IPS DF 6.9 (cell line): ENCODE measurements at regions not wholly inside any gene's neighbourhood (a gene's known extent, or its start where the extent isn't known, plus 50 kb on each side); places are given as distances from the start of the nearest gene placed in this dataset.

Experiments
- DNase-seq: peaks from one replicate; pipeline ENCODE4 v3.0.0-alpha.2; 2013; ENCODE audit warnings: low read depth, low spot score
- H3K27ac ChIP-seq: one replicate; pipeline ENCODE4 v1.5.1; 2013; ENCODE audit warnings: low read length, control low read depth
- H3K27me3 ChIP-seq: 2 replicates; pipeline ENCODE4 v1.6.1; 2013; ENCODE audit warnings: mild to moderate bottlenecking, low read length; ENCODE audit not compliant: control insufficient read depth, insufficient read depth
- H3K36me3 ChIP-seq: 2 replicates; pipeline ENCODE4 v1.6.1; 2013; ENCODE audit warnings: low read length; ENCODE audit not compliant: control insufficient read depth, insufficient read depth
- H3K4me1 ChIP-seq: 2 replicates; pipeline ENCODE4 v1.6.1; 2013; ENCODE audit warnings: low read length; ENCODE audit not compliant: control insufficient read depth, insufficient read depth
- H3K4me3 ChIP-seq: 2 replicates; pipeline ENCODE4 v1.5.1; 2013; ENCODE audit warnings: mild to moderate bottlenecking, low read length
- H3K9me3 ChIP-seq: 2 replicates; pipeline ENCODE4 v1.6.1; 2013; ENCODE audit warnings: low read length, inconsistent platforms; ENCODE audit not compliant: control insufficient read depth, insufficient read depth
- WGBS: extraction: QIAGEN DNeasy Blood & Tissue Kit; methylation state at CpG from one replicate; pipeline ENCODE4 v1.1.7; 2013; ENCODE audit warnings: mixed read lengths, missing lambda C conversion rate; ENCODE audit not compliant: insufficient read length, insufficient coverage; 5-methylcytosine and 5-hydroxymethylcytosine counted together

- H3K4me1 ChIP-seq: no peaks in the 10 kb centered on the region
- H3K4me3 ChIP-seq: no peak overlapping the region
- no peak for DNase-seq
- no peaks in the 10 kb centered on the region for H3K27me3 ChIP-seq
- no peaks in the 10 kb centered on the region for H3K36me3 ChIP-seq
- H3K9me3 ChIP-seq: no peaks in the 10 kb centered on the region
- H3K27ac ChIP-seq: no peak overlapping the region
These were observed 86.2 kb upstream of the FIGN start for GRCh38 chr2:163822033-163822432.

DNA sequence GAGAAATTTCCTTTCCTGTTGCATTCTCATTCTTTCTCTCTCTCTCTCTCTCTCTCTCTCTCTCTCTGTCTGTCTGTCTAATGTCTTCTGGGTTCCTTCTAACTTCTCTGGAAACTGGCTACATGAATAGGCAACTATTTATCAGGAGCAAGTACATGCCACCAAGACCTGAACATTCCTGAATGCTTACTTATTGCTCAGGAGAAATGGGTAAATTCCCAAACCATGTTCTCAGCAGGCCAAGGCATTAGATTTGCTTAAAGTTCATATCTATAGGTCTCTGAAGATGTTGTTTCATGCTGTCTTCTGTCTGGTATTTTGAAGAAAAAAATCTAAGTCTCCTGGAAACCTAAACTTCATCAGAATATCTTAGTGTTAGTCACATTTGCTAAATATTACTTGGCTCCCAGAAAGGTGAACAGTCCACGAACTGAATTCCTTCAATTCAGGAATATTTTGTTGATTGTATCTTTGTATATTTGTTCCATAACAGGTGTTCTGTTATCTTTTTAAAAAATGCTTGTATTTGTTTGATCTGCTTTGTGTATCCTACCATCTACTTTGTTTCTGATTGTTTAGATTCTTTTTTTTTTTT lies 77.2 kb upstream of the FIGN start:
- no peaks in the 10 kb centered on the region for H3K9me3 ChIP-seq
- no peak overlapping the region for H3K27ac ChIP-seq
- no CpG with 5 or more reads among the region's 1 CpG for WGBS
- H3K27me3 ChIP-seq: no peaks in the 10 kb centered on the region
- no peaks in the 10 kb centered on the region for H3K4me1 ChIP-seq
- no peaks in the 10 kb centered on the region for H3K36me3 ChIP-seq
- no peak overlapping the region for H3K4me3 ChIP-seq
- no peak for DNase-seq

DNA sequence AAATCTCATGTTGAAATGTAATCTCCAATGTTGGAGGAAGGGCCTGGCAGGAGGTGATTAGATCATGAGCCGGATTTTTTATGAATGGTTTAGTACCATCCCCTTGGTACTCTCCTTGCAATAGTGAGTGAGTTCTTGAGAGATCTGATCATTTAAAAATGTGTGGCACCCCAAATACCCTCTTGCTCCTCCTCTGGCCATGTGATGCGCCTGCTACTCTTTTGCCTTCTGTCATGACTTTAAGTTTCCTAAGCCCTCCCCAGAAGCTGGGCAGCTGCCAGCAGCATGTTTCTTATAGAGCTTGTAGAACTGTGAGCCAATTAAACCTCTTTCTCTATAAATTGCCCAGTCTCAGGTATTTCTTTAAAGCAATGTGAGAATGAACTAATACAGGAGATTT lies 72.6 kb upstream of the FIGN start:
- Histone ChIP-seq H3K4me1 (no peaks in the 10 kb centered on the region), H3K36me3 (no peaks in the 10 kb centered on the region), H3K27me3 (no peaks in the 10 kb centered on the region), H3K4me3 (no peak overlapping the region), H3K9me3 (no peaks in the 10 kb centered on the region), H3K27ac (no peak overlapping the region)
- no peak for DNase-seq
- WGBS: no CpG with 5 or more reads among the region's 2 CpGs

DNA sequence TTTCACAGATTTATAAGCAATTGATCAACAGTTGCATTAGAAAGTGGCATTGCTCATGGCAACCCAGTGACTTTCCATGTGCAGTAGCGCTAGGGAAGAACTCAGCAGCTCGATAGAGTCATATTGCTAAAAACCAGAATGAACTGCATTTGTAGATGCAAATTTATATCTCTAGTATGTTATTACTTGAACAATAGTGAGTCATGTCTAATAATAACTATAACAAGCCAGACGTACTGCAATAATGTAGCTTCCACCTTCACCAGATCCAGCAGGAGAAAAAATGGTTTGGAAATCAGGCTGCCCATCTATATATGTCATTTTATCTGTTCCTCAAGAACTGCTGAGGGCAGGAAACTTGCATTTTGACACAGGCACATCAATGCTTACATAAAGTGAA lies 66.5 kb upstream of the FIGN start:
- H3K4me1 ChIP-seq: no peaks in the 10 kb centered on the region
- H3K27ac ChIP-seq: no peak overlapping the region
- no peak overlapping the region for H3K4me3 ChIP-seq
- DNase-seq: no peak
- no peaks in the 10 kb centered on the region for H3K36me3 ChIP-seq
- no peaks in the 10 kb centered on the region for H3K9me3 ChIP-seq
- no peaks in the 10 kb centered on the region for H3K27me3 ChIP-seq
- no CpG with 5 or more reads among the region's 3 CpGs for WGBS

DNA sequence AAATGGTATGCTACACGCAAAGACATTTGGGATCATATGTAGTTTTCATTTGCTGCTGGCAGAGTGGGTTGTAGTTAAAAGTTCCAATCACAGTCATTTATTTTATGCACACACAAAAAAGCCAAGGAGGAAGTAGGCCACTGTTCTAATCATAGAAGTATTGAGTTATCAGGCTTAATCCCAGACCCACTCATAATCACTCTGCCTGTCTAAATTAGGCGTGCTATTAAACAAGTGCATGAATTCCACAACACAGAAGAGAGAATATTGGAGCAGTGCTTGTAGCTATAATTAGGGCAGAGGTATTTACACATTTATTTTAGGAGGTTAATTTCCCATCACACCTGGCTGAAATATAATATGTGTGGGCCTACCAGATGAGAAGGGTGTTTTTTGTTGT lies 65.7 kb upstream of the FIGN start:
- Histone ChIP-seq H3K27me3 (no peaks in the 10 kb centered on the region), H3K4me1 (no peaks in the 10 kb centered on the region), H3K36me3 (no peaks in the 10 kb centered on the region), H3K27ac (no peak overlapping the region), H3K4me3 (no peak overlapping the region), H3K9me3 (no peaks in the 10 kb centered on the region)
- no peak for DNase-seq
- WGBS: no CpG with 5 or more reads among the region's 2 CpGs

- H3K9me3 ChIP-seq: no peaks in the 10 kb centered on the region
- H3K27ac ChIP-seq: no peak overlapping the region
- no peaks in the 10 kb centered on the region for H3K27me3 ChIP-seq
- WGBS: no CpG with 5 or more reads among the region's 3 CpGs
- DNase-seq: no peak
- no peaks in the 10 kb centered on the region for H3K36me3 ChIP-seq
- H3K4me1 ChIP-seq: no peaks in the 10 kb centered on the region
- H3K4me3 ChIP-seq: no peak overlapping the region
These were observed 65.2 kb upstream of the FIGN start for GRCh38 chr2:163800951-163801381.

DNA sequence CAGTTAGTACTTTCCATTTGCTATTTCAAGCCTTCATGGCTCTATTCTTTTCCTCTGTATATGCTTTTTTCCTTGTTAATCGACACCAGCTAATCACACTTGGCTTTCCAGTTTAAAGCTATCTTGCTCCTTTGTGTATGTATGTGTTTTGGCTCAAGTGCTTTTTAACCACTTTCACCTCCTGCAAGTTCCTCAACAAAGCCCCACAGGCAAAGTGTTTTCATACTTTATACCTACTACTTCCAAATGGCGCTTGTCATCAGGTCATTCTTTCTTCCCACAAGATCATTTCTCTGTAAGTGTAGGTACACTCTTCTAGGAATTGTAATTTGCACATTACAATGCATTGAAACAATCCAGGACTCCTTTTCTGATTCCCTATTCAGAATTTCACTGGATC lies 64.0 kb upstream of the FIGN start:
- no peaks in the 10 kb centered on the region for H3K27me3 ChIP-seq
- no peak for DNase-seq
- H3K4me1 ChIP-seq: no peaks in the 10 kb centered on the region
- no peaks in the 10 kb centered on the region for H3K9me3 ChIP-seq
- H3K36me3 ChIP-seq: no peaks in the 10 kb centered on the region
- no peak overlapping the region for H3K27ac ChIP-seq
- no CpG with 5 or more reads among the region's 2 CpGs for WGBS
- H3K4me3 ChIP-seq: no peak overlapping the region

DNA sequence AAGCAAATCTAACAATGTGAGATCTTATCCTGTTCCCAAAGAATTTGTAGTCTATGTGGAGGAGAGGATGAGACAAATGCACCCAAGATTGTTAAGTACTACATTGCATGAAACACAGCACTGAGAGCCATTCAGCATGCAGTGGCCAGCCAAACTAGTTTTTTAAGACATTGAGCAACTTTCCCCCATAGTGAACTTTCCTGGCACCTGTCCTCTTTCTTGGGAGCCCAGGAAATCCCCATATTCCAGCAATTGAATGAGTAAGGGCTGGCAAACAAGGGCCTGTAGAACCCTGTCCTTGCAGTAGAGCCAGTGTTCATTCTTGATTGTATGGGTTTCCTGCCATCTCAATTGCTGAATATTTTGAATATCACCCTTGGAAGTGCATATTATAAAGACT lies 58.8 kb upstream of the FIGN start:
- H3K9me3 ChIP-seq: no peaks in the 10 kb centered on the region
- no peaks in the 10 kb centered on the region for H3K4me1 ChIP-seq
- H3K27ac ChIP-seq: no peak overlapping the region
- no peaks in the 10 kb centered on the region for H3K27me3 ChIP-seq
- no peaks in the 10 kb centered on the region for H3K36me3 ChIP-seq
- no peak overlapping the region for H3K4me3 ChIP-seq
- no peak for DNase-seq
